ENCODE measurements at regions not wholly inside any gene's neighbourhood (a gene's known extent, or its start where the extent isn't known, plus 50 kb on each side); places are given as distances from the start of the nearest gene placed in this dataset.

- H3K36me3 Mint-ChIP-seq (ENCODE audit: low read depth): peaks cover 50% of the 10 kb centered on the region
- peaks cover 11% of the 10 kb centered on the region for H3K4me1 Mint-ChIP-seq (ENCODE audit: low read depth)
- H3K4me3 Mint-ChIP-seq: no peak overlapping the region
- no peak overlapping the region for H3K27ac Mint-ChIP-seq
- H3K9me3 Mint-ChIP-seq: no peaks in the 10 kb centered on the region
- no peaks in the 10 kb centered on the region for H3K27me3 Mint-ChIP-seq (ENCODE audit: insufficient read depth)
- intact Hi-C loops (cut with micrococcal nuclease): no loop called here
- DNase-seq (ENCODE audit: low spot score): no peak
Observed at GRCh38 chr14:71672596-71672995, 259.6 kb upstream of the RGS6 start.

GRCh38 chr14:71675126-71675899 is 256.9 kb upstream of the RGS6 start:
- Mint-ChIP-seq H3K27me3 (ENCODE audit: insufficient read depth) (no peaks in the 10 kb centered on the region), H3K27ac (no peak overlapping the region), H3K4me1 (ENCODE audit: low read depth) (peaks cover 11% of the 10 kb centered on the region), H3K4me3 (no peak overlapping the region), H3K36me3 (ENCODE audit: low read depth) (peaks cover 60% of the 10 kb centered on the region), H3K9me3 (no peaks in the 10 kb centered on the region)
- no peak for DNase-seq (ENCODE audit: low spot score)
- intact Hi-C loops (cut with micrococcal nuclease): no loop called here

GRCh38 chr14:71675900-71676287 is 256.3 kb upstream of the RGS6 start:
- no peak overlapping the region for H3K4me3 Mint-ChIP-seq
- no peaks in the 10 kb centered on the region for H3K27me3 Mint-ChIP-seq (ENCODE audit: insufficient read depth)
- no peaks in the 10 kb centered on the region for H3K9me3 Mint-ChIP-seq
- no peak overlapping the region for H3K27ac Mint-ChIP-seq
- peaks cover 8% of the 10 kb centered on the region for H3K4me1 Mint-ChIP-seq (ENCODE audit: low read depth)
- H3K36me3 Mint-ChIP-seq (ENCODE audit: low read depth): peaks cover 60% of the 10 kb centered on the region
- no peak for DNase-seq (ENCODE audit: low spot score)
- intact Hi-C loops (cut with micrococcal nuclease): no loop called here

GRCh38 chr14:71680736-71681387 is 251.4 kb upstream of the RGS6 start:
- H3K27me3 Mint-ChIP-seq (ENCODE audit: insufficient read depth): no peaks in the 10 kb centered on the region
- peaks cover 52% of the 10 kb centered on the region for H3K36me3 Mint-ChIP-seq (ENCODE audit: low read depth)
- no peaks in the 10 kb centered on the region for H3K9me3 Mint-ChIP-seq
- no peak for DNase-seq (ENCODE audit: low spot score)
- intact Hi-C loops (cut with micrococcal nuclease): no loop called here
- peaks cover 4% of the 10 kb centered on the region for H3K4me1 Mint-ChIP-seq (ENCODE audit: low read depth)
- H3K4me3 Mint-ChIP-seq: no peak overlapping the region
- no peak overlapping the region for H3K27ac Mint-ChIP-seq

- Mint-ChIP-seq H3K27me3 (ENCODE audit: insufficient read depth) (no peaks in the 10 kb centered on the region), H3K27ac (no peak overlapping the region), H3K4me1 (ENCODE audit: low read depth) (peaks cover 4% of the 10 kb centered on the region), H3K36me3 (ENCODE audit: low read depth) (peaks cover 51% of the 10 kb centered on the region), H3K4me3 (no peak overlapping the region), H3K9me3 (no peaks in the 10 kb centered on the region)
- intact Hi-C loops (cut with micrococcal nuclease): no loop called here
- no peak for DNase-seq (ENCODE audit: low spot score)
Observed at GRCh38 chr14:71682337-71682736, 249.9 kb upstream of the RGS6 start.

- H3K9me3 Mint-ChIP-seq: no peaks in the 10 kb centered on the region
- peaks cover 4% of the 10 kb centered on the region for H3K4me1 Mint-ChIP-seq (ENCODE audit: low read depth)
- H3K27ac Mint-ChIP-seq: no peak overlapping the region
- peaks cover 37% of the 10 kb centered on the region for H3K36me3 Mint-ChIP-seq (ENCODE audit: low read depth)
- DNase-seq (ENCODE audit: low spot score): no peak
- intact Hi-C loops (cut with micrococcal nuclease): no loop called here
- no peak overlapping the region for H3K4me3 Mint-ChIP-seq
- H3K27me3 Mint-ChIP-seq (ENCODE audit: insufficient read depth): no peaks in the 10 kb centered on the region
Observed at GRCh38 chr14:71684323-71684722, 247.9 kb upstream of the RGS6 start.

- peaks cover 4% of the 10 kb centered on the region for H3K4me1 Mint-ChIP-seq (ENCODE audit: low read depth)
- H3K9me3 Mint-ChIP-seq: no peaks in the 10 kb centered on the region
- no peak overlapping the region for H3K4me3 Mint-ChIP-seq
- no peak overlapping the region for H3K27ac Mint-ChIP-seq
- peaks cover 41% of the 10 kb centered on the region for H3K36me3 Mint-ChIP-seq (ENCODE audit: low read depth)
- no peak for DNase-seq (ENCODE audit: low spot score)
- intact Hi-C loops (cut with micrococcal nuclease): no loop called here
- no peaks in the 10 kb centered on the region for H3K27me3 Mint-ChIP-seq (ENCODE audit: insufficient read depth)
Observed at GRCh38 chr14:71686677-71687076, 245.6 kb upstream of the RGS6 start.

GRCh38 chr14:71687166-71687831 is 244.9 kb upstream of the RGS6 start:
- no peak overlapping the region for H3K27ac Mint-ChIP-seq
- intact Hi-C loops (cut with micrococcal nuclease): no loop called here
- no peak for DNase-seq (ENCODE audit: low spot score)
- peaks cover 43% of the 10 kb centered on the region for H3K36me3 Mint-ChIP-seq (ENCODE audit: low read depth)
- H3K9me3 Mint-ChIP-seq: no peaks in the 10 kb centered on the region
- H3K4me1 Mint-ChIP-seq (ENCODE audit: low read depth): peaks cover 4% of the 10 kb centered on the region
- H3K27me3 Mint-ChIP-seq (ENCODE audit: insufficient read depth): no peaks in the 10 kb centered on the region
- H3K4me3 Mint-ChIP-seq: no peak overlapping the region

- no peak overlapping the region for H3K4me3 Mint-ChIP-seq
- no peaks in the 10 kb centered on the region for H3K27me3 Mint-ChIP-seq (ENCODE audit: insufficient read depth)
- no peak for DNase-seq (ENCODE audit: low spot score)
- intact Hi-C loops (cut with micrococcal nuclease): no loop called here
- H3K27ac Mint-ChIP-seq: no peak overlapping the region
- H3K4me1 Mint-ChIP-seq (ENCODE audit: low read depth): peaks cover 6% of the 10 kb centered on the region
- H3K36me3 Mint-ChIP-seq (ENCODE audit: low read depth): peaks cover 36% of the 10 kb centered on the region
- no peaks in the 10 kb centered on the region for H3K9me3 Mint-ChIP-seq
Observed at GRCh38 chr14:71688576-71688975, 243.7 kb upstream of the RGS6 start.

GRCh38 chr14:71690478-71690877 is 241.8 kb upstream of the RGS6 start:
- Mint-ChIP-seq H3K9me3 (no peaks in the 10 kb centered on the region), H3K36me3 (ENCODE audit: low read depth) (peaks cover 34% of the 10 kb centered on the region), H3K27me3 (ENCODE audit: insufficient read depth) (no peaks in the 10 kb centered on the region), H3K4me1 (ENCODE audit: low read depth) (peaks cover 13% of the 10 kb centered on the region), H3K4me3 (no peak overlapping the region), H3K27ac (no peak overlapping the region)
- no peak for DNase-seq (ENCODE audit: low spot score)
- intact Hi-C loops (cut with micrococcal nuclease): no loop called here

- DNase-seq (ENCODE audit: low spot score): no peak
- Mint-ChIP-seq H3K36me3 (ENCODE audit: low read depth) (peaks cover 39% of the 10 kb centered on the region), H3K9me3 (no peaks in the 10 kb centered on the region), H3K4me1 (ENCODE audit: low read depth) (peaks cover 17% of the 10 kb centered on the region), H3K4me3 (no peak overlapping the region), H3K27ac (no peak overlapping the region), H3K27me3 (ENCODE audit: insufficient read depth) (no peaks in the 10 kb centered on the region)
- intact Hi-C loops (cut with micrococcal nuclease): no loop called here
Observed at GRCh38 chr14:71692496-71692895, 239.7 kb upstream of the RGS6 start.

GRCh38 chr14:71693381-71693780 is 238.8 kb upstream of the RGS6 start:
- DNase-seq (ENCODE audit: low spot score): no peak
- no peaks in the 10 kb centered on the region for H3K27me3 Mint-ChIP-seq (ENCODE audit: insufficient read depth)
- intact Hi-C loops (cut with micrococcal nuclease): no loop called here
- no peak overlapping the region for H3K27ac Mint-ChIP-seq
- H3K4me1 Mint-ChIP-seq (ENCODE audit: low read depth): peaks cover 20% of the 10 kb centered on the region
- H3K4me3 Mint-ChIP-seq: no peak overlapping the region
- H3K9me3 Mint-ChIP-seq: no peaks in the 10 kb centered on the region
- H3K36me3 Mint-ChIP-seq (ENCODE audit: low read depth): peaks cover 39% of the 10 kb centered on the region

Data from activated T-helper 1 cell treated with anti-CD3 and anti-CD28 coated beads, Interleukin-12 subunit alpha, Interleukin-12 subunit beta, Interleukin-2, Interleukin-4 antibody, amounts not matched to agents 30 ng/mL and 10 ng/mL and 1 ng/mL, durations not matched to agents 14 hours and 24 hours and 36 hours (primary cell).